NCI-H2227 (cell line): ENCODE measurements at regions not wholly inside any gene's neighbourhood (a gene's known extent, or its start where the extent isn't known, plus 50 kb on each side); places are given as distances from the start of the nearest gene placed in this dataset.

Experiments used
- DNase-seq: peaks from one replicate; lab custom pipeline; 2025; ENCODE audit not compliant: unreplicated experiment; lab: John Stamatoyannopoulos, UW

DNA sequence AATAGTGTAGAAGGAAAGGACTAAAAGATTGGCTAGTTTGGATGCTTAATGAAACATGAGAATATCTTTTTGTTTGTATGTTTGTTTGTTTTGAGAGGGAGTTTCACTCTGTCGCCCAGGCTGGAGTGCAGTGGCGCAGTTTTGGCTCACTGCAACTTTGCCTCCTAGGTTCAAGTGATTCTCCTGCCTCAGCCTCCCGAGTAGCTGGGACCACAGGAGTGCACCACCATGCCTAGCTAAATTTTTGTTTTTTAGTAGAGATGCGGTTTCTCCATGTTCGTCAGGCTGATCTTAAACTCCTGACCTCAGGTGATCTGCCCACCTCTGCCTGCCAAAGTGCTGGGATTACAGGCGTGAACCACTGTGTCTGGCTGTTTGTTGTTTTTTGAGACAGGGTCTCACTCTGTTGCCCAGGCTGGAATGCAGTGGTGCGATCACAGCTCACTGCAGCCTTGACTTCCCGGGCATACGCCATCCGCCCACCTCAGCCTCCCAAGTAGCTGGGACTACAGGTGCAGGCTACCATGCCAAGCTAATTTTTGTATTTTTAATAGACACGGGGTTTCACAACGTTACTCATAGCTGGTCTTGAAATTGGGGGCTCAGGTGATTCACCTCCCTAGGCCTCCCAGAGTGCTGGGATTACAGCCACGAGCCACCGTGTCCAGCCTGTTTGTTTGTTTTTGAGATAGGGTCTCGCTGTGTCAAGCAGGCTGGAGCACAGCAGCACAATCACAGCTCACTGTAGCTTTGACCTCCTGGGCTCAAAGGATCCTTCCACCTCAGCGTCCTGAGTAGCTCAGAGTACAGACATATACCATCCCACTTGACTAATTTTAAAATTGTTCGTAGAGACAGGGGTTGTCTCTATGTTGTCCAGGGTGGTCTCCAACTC is 209.2 kb downstream of the MYCN start:
- DNase-seq, result no peak

DNA sequence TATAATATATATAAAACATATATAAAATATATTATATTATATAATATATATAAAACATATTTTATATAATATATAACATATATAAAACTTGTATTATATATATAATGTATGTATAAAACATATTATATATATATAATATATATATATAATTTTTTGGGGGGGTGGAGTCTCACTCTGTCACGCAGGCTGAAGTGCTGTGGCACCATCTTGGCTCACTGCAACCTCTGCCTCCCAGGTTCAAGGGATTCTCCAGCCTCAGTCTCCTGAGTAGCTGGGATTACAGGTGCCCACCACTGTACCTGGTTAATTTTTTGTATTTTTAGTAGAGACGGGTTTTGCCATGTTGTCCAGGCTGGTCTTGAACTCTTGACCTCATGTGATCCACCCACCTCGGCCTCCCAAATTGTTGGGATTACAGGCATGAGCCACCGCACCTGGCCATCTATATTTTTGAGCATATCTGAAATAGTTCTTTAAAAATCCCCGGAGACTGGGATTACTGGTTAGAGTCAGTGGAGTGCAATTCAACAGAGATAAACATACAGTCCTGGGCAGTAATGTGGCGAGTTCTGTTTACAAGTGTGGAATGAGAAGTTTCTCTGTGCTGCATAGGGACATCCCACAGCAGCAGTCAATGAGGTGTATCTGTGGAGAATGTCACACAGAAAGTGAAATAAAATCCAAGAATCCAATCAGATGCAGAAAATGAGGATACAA is 208.4 kb downstream of the MYCN start:
- DNase-seq, result no peak

DNA sequence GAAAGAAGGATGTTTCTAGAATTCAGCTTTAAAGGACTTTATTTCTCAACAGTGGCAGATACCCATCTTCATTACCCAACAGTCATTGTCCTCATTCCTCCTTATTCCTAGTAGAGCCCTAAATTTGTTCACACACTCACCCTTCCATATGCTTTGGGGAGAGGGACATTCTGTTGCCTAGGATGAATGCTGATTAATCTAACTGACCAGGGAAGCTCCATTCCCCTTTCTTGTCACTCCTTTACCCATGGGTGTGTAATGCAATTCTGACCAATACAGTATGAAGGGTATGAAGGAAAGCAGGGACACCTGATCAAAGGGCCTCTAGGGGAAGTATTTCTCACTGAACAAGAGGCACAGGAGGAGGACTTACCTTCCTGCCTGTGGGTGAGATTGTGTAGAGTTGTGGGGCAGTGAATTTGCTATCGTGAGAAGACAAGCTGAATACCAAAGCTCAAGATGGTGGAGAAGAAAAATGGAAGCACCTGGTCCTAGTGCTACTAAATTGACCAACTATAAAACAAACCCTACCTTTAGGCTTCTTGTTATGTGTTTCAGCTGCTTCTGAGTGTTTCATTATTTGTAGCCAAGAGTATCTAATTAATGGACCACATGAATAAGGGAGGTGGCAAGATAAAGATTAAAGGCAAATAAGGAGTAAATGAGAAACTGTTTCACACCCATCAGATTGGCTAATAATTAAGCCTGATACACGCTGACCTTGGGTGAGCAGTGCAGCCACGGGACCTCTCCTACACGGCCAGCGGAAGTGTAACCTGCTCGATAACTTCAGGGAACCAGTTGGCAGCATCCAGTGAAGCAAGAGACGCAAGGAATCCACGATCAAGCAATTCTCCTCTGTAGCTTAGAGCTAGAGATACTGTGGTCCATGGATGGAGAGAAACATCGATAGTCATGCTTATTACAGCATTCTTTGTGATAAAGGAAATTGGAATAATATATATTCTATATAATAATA is 202.3 kb downstream of the MYCN start:
- DNase-seq, result no peak

DNA sequence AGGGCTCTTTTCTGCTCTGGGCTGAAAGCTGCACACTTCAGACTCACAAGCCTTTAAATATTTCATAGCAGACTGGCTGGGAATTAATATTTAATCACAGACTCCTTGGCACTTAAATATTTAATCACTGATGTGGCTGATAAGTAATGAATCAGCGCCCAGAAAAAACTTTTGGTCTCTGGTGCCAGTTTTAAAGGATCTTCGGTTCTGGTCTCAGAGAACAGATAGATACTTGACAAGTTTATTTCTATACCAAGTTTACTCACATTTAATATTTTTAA is 201.2 kb downstream of the MYCN start:
- DNase-seq, result no peak

DNA sequence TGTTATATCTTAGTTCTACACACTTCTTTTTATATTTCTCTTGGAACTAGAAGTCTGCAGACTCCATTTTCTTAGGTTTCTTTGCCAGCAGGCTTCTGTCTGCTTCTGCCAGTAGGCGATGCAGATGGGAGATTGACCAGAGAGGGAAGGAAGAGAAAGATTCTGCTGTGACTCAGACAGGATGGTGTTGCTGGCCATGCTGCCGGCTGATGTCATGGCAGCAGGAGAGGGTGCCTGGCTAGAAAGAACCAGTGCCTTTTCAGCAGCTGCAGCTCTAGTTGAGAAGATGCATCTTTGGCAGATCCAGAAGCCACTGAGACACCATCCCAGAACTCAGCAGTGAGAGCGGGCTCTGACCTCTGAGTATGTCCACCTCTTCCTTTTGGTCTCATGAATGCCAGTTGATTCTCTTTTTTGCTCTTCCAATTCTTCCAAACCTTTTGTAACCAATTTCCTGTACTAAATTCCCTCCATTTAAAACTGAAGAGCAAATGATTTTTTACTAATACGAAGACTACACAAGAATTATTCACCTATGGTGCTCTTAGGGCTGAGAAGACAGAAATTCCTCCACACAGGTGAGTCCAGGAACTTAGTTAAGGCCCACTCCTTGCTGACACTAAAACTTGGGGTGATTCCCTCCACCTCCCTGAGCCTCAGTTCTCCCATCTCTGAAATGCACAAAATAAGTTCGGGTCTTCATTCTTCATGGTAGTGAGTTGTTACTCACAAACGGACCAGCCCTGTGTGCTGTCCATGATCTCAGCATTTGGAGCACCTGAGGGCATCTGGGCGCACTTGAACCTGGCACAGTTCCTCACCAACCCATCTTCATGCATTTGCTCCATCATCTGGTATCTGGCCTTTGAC is 200.7 kb downstream of the MYCN start:
- DNase-seq, result no peak

DNA sequence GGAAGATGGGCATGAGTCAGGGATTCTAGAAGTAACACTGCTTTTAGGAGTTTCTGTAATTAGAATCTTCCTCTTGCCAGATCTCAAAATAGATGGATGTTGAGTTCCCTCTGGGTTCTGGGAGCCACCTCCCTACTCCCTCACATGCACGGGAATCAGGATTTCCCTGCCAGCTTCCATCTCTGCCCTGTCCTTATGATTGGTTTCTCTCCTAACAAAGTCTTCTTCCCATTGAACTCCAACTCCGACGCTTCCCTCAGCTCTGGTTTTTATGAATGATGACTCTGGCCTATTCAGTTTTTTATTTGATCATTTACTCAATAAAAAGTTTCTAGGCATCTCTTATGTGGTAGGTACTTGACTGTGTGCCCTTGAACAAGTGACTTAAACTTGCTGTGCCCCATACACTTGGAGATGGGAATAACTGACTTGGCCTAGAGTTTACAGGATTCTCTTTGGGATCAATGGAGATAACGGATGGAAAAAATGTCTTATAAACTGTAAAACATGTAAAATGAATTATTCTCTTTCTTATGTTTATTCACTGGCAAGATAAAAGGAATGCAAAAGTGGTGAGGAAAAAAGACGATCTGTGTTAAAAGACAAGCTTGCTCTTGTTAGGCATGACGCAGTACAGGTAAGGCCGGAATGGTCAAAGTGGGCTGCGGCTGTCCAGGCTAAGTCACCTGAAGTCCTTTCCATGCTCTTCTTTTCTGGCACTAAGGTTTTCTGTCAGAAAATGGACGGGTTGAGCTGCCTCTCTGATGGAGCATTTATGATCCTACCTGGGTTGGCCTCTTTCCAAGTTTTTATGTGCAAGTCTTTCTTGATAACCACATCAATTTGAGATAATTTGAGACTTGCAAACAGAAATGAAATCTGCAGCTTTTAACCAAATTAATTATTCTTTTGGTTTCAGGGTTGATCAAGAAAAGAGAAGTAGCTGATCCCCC is 199.6 kb downstream of the MYCN start:
- no peak for DNase-seq

DNA sequence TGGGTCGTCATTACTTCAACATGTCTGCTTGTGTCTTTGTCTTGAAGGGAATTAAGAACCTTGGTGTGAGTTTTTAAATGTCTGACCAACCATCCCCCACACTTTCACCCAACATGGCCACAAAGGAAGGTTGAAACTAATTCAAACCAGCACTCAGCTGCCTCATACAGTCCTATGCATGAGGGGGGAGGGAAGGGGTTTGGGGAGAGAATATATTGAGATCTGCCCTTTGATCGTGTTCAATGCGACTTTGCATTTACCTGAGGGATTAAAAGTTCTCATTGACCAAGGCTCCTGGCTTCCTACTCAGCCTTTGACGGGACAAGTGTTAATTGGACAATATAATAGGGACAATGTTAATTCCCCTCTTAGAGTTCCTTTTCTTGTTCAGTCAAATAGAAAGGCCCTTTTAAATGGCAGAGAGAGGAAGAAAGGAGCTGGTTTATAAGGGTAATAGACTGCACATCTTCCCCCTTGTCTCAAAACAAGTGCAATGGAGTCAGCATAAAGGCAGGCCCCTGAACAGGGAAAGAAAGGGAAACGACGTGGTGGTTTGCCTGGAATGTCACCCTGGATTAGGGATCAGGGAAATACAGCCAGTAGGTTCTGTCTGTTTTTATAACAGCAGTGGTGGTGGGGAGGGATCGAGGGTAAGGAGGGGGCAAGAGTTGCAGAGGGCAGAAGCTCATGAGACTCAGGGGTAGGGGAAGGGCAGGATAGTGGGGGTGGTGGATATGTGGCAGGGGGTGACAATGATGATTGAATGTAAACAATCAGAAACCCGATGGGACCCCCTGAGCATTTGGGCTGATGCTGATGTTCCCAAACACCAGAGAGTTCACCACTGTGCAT is 198.7 kb downstream of the MYCN start:
- DNase-seq, result no peak

DNA sequence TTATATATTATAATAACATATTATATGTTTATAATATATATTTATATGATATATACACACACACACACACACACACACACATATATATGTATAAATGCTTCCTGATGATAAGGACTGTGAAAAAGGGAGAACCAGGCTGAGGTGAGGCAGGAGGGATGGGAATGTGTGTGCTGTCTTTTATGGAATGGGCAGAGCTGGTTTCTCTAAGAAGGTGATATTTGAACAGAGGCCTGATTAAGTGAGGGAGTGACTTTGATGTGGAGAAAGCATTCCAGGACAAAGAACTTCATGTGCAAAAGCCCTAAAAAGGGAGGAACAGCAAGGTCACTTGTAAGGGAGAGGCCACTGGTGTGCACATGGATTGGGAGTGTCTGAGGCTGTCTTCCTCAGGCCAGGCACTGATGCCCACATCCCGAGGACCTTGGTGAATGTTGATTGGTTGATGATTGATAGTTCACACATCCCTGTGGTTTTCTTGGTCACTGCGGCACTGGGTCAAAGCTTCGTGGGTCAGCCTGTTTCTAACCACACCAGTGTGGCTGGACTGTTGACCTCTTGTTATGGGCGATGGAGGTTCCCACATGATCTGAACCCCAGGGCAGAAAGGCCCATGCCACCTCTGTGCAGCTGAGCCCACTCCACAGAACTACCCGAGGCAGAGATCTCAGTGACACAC is 196.9 kb downstream of the MYCN start:
- no peak for DNase-seq

DNA sequence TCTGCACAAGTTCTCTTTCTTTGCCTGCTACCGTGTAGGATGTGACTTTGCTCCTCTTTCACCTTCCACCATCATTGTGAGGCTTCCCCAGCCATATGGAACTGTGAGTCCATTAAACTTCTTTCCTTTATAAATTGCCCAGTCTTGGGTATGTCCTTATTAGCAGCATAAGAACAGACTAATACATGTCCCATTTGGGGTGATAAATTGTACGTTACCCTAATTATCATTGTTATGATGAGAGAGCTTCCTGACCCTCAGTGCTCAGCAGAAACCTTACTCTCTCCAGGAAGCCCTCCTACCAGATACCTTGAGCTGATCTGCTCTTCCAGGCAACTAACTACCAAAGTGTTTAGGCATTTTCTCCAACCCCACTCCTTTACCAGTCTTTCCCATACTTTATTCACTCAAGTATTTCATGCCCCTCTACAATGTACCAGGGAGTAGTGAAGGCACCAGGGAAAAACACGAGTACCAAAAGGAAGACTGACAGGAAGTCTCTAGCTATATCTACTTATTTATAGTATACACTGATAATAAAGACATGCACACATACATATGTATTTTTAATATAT is 196.2 kb downstream of the MYCN start:
- no peak for DNase-seq

DNA sequence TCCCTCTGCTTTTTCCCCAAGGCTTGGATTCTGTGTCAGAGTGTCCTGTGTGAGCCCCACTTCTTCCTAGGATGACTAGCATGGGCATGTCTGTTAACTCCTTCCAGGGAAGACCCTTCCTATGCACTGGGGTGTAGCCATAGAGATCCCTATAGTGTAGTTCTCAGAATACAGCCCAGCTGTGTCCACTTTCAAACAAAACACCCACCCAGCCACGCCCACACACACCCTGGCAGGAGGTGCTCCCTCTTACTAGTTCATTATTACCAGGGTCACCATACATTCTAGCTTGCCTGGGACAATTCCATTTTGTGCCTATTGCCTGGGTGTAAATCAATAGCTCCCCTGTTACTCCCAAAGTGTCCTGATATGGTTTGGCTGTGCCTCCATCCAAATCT is 195.6 kb downstream of the MYCN start:
- DNase-seq, result no peak

DNA sequence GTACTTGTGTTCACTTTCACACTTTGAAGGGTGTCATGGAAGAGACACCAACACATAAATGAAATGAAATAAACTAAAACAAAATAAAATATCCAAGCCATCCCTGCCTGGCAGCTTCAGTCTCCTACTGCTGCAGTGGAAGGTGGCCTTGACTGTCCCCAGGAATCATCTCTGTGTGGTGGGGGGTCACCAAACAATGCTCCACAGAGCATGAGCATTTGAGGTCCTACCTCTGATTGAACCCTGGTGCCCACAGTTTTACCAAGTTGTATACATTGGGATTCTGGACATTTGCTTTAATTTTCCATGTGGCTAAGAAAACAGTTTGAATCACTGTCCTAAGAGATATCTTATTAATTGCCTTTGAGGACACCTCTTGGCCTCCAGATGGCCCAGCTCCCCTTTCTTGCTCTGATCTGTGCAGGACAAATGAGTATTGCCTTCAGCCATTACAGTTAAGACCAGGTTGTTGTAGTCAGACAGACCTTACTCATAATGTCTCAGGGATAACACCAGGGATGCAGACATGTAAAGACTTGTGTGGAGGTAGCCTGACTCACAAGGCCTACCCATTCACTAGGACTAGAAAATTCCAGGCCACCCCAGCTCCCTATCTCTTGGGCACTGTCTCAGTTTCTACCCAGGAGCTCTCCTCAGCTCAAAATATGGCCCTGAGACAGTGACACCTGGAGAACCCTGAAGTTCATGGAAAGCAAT is 195.0 kb downstream of the MYCN start:
- DNase-seq, result no peak

DNA sequence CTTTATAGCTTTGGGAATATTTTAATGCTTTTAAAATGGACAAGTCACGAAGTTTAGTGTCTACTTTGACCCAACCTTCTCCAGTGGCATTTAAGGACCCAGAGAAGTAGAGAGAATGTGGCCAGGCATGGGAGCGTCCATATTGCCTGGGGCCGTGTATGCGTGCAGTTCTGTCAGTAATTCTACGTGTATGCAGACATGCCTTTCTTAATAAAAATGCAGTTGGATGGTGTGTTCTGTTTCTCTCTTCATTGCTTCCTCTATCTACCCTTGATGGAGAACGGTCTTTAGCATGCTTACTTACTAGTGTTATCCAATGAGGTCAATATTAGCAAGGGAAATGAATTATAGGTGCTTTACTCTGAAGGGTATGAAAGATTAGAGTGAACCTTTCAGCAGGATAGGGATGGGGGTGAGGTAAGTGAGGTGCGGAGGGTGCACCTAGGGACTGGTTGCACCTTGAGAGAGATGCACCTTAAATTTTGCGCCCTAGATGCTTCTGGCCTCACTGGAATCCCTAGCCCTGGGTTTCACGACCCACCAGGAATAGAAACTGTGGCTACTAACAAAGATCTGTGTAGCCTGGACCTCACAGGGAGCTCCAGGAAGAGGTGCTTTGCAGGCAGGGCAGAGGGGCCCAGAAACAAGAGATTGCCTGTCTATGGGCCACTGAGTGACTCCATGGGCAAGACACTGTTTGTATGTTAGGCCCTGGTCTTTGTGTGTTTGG is 194.3 kb downstream of the MYCN start:
- DNase-seq, result no peak

DNA sequence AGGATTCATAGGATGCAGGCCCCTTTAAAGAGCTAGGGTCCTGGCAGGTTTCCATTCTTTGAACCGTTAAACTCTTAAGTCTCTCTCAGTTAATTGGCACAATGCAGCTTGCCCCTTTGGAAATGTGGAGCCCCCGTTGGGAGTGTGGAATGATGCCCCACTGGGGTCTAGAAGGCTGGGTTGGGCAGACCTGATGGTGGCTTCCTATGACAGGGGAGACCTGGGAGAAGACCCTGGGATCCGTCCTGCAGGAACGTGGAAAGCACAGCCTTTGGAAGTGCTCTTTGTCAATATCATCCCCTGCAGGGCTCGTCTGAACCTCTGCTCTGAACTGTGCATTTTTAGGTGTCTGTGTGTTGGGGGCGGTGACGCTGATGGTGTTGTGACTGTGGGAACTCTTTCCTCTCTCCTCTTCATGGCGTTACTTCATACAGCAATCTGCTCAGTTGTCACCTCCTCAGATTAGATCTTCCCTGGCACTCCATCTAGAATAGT is 190.6 kb downstream of the MYCN start:
- DNase-seq, result no peak

DNA sequence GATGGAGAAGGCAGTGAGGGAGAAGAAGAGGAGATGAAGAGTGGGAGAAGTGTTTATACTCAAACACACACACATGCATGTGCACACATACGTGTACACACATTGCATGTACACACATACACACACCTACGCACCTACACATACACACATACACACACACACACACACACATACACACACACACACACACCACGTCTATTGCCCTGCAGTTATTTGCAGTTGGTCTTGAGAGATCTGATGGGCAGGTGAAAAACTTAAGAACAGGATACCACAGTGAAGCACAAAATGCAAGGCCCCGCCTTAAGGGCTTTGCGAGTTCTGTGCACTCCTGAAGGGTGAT is 190.2 kb downstream of the MYCN start:
- no peak for DNase-seq

DNA sequence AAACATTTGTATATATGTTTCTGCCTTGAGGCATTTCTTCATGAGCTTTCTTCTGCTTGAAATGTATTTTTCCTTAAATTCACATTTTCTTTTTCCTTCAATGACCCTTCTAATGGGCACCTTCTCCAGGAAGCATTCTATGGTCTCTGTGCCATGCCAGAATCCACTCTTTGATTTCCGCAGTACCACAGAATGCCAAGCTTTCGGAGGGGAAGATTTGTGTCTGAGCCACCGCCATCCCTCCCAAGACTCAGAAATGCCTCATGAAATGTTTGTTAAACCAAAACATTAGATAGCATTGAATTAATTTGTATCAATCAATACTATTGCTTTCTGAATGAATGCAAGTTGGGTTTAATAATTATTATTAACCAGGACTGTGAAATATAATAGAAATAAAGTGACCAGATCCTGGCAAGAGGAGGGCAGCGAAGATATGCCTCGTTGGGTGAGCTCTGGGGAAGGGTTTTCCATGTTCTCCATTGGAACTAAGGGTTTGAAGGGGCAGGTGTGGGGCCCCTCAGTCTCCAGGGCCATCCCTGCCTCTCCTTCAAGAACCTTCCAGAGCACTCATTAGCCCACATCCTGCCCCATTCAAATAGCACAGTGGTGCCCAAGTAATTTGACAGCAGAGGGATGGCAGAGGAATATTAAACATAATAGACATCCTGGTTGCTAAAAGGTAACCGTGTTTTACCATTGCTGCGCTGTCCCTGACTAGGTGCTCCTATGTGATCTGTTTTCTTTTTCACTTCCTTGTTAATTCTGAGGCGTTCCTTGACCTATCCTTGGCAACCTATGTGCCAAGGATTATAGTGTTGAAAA is 189.6 kb downstream of the MYCN start:
- DNase-seq, result no peak
